ENCODE measurements at regions not wholly inside any gene's neighbourhood (a gene's known extent, or its start where the extent isn't known, plus 50 kb on each side); places are given as distances from the start of the nearest gene placed in this dataset.

DNA sequence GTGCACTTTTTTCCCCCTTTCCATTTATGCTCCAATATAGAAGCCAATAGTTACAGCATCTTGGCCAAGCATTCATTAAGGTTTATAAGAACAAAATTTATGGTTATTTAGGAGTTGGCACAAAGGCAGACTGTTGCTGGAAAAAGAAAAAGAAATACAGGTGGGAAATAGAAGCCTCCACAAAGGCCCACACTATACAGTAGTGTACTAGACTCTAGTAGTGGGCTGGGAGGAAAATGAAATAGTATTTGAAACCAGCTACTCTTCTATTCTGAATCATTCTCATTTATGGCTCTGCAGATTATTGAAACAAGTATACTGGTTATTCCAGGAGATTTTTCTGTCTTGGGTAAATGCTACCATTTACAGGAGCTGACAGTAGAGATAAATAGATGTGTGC is 80.9 kb upstream of the CDK6 start:
- no peak for TF ChIP-seq YY1 (IDR thresholded peaks at IDR 0.05; ENCODE audit: insufficient read depth, insufficient read length)
- TF ChIP-seq ZNF274 (IDR thresholded peaks at IDR 0.05; ENCODE audit: low read depth, low read length) = no peak
